ENCODE measurements at regions not wholly inside any gene's neighbourhood (a gene's known extent, or its start where the extent isn't known, plus 50 kb on each side); places are given as distances from the start of the nearest gene placed in this dataset.

- Mint-ChIP-seq H3K36me3 (no peaks in the 10 kb centered on the region), H3K9me3 (peaks cover 15% of the 10 kb centered on the region), H3K27ac (no peak overlapping the region), H3K4me1 (no peaks in the 10 kb centered on the region), H3K27me3 (no peaks in the 10 kb centered on the region), H3K4me3 (no peak overlapping the region)
- ATAC-seq, result no peak
Measured at GRCh38 chr5:13470975-13471374, 473.5 kb downstream of the DNAH5 start.

GRCh38 chr5:13470263-13470662 is 474.2 kb downstream of the DNAH5 start:
- Mint-ChIP-seq H3K4me3 (no peak overlapping the region), H3K4me1 (no peaks in the 10 kb centered on the region), H3K9me3 (peaks cover 15% of the 10 kb centered on the region), H3K27me3 (no peaks in the 10 kb centered on the region), H3K36me3 (no peaks in the 10 kb centered on the region), H3K27ac (no peak overlapping the region)
- no peak for ATAC-seq

- no peak for ATAC-seq
- H3K27ac Mint-ChIP-seq, result no peak overlapping the region
- no peaks in the 10 kb centered on the region for H3K4me1 Mint-ChIP-seq
- H3K4me3 Mint-ChIP-seq, result no peak overlapping the region
- peaks cover 6% of the 10 kb centered on the region for H3K9me3 Mint-ChIP-seq
- H3K27me3 Mint-ChIP-seq, result no peaks in the 10 kb centered on the region
- H3K36me3 Mint-ChIP-seq, result no peaks in the 10 kb centered on the region
Measured at GRCh38 chr5:13464532-13465193, 479.8 kb downstream of the DNAH5 start.

GRCh38 chr5:13460587-13460986 is 483.9 kb downstream of the DNAH5 start:
- Mint-ChIP-seq H3K9me3 (peaks cover 3% of the 10 kb centered on the region), H3K36me3 (no peaks in the 10 kb centered on the region), H3K4me1 (no peaks in the 10 kb centered on the region), H3K4me3 (no peak overlapping the region), H3K27ac (no peak overlapping the region), H3K27me3 (no peaks in the 10 kb centered on the region)
- ATAC-seq, result no peak

- Mint-ChIP-seq H3K27me3 (no peaks in the 10 kb centered on the region), H3K9me3 (peaks cover 3% of the 10 kb centered on the region), H3K27ac (no peak overlapping the region), H3K4me3 (no peak overlapping the region), H3K36me3 (no peaks in the 10 kb centered on the region), H3K4me1 (no peaks in the 10 kb centered on the region)
- no peak for ATAC-seq
Measured at GRCh38 chr5:13454050-13454449, 490.4 kb downstream of the DNAH5 start.

GRCh38 chr5:13448843-13449242 is 495.6 kb downstream of the DNAH5 start:
- no peak for ATAC-seq
- Mint-ChIP-seq H3K27ac (no peak overlapping the region), H3K9me3 (peaks cover 5% of the 10 kb centered on the region), H3K36me3 (no peaks in the 10 kb centered on the region), H3K27me3 (no peaks in the 10 kb centered on the region), H3K4me3 (no peak overlapping the region), H3K4me1 (no peaks in the 10 kb centered on the region)

GRCh38 chr5:13439430-13439829 is 505.1 kb downstream of the DNAH5 start:
- no peak for ATAC-seq
- Mint-ChIP-seq H3K27me3 (no peaks in the 10 kb centered on the region), H3K9me3 (peaks cover 3% of the 10 kb centered on the region), H3K27ac (no peak overlapping the region), H3K4me3 (no peak overlapping the region), H3K4me1 (no peaks in the 10 kb centered on the region), H3K36me3 (no peaks in the 10 kb centered on the region)

- H3K4me3 Mint-ChIP-seq, result no peak overlapping the region
- H3K36me3 Mint-ChIP-seq, result no peaks in the 10 kb centered on the region
- no peak for ATAC-seq
- H3K4me1 Mint-ChIP-seq, result no peaks in the 10 kb centered on the region
- H3K27ac Mint-ChIP-seq, result no peak overlapping the region
- no peaks in the 10 kb centered on the region for H3K27me3 Mint-ChIP-seq
- peaks cover 10% of the 10 kb centered on the region for H3K9me3 Mint-ChIP-seq
Measured at GRCh38 chr5:13427827-13428557, 516.5 kb downstream of the DNAH5 start.

GRCh38 chr5:13412040-13412595 is 532.4 kb downstream of the DNAH5 start:
- H3K9me3 Mint-ChIP-seq, result no peaks in the 10 kb centered on the region
- H3K4me1 Mint-ChIP-seq, result no peaks in the 10 kb centered on the region
- H3K4me3 Mint-ChIP-seq, result no peak overlapping the region
- H3K27ac Mint-ChIP-seq, result no peak overlapping the region
- no peak for ATAC-seq
- no peaks in the 10 kb centered on the region for H3K36me3 Mint-ChIP-seq
- no peaks in the 10 kb centered on the region for H3K27me3 Mint-ChIP-seq

GRCh38 chr5:13408616-13409015 is 535.9 kb downstream of the DNAH5 start:
- H3K27ac Mint-ChIP-seq, result no peak overlapping the region
- no peaks in the 10 kb centered on the region for H3K4me1 Mint-ChIP-seq
- no peaks in the 10 kb centered on the region for H3K27me3 Mint-ChIP-seq
- peaks cover 3% of the 10 kb centered on the region for H3K9me3 Mint-ChIP-seq
- no peak for ATAC-seq
- H3K4me3 Mint-ChIP-seq, result no peak overlapping the region
- H3K36me3 Mint-ChIP-seq, result no peaks in the 10 kb centered on the region

- no peak for ATAC-seq
- no peak overlapping the region for H3K27ac Mint-ChIP-seq
- no peaks in the 10 kb centered on the region for H3K4me1 Mint-ChIP-seq
- H3K36me3 Mint-ChIP-seq, result no peaks in the 10 kb centered on the region
- H3K9me3 Mint-ChIP-seq, result peaks cover 9% of the 10 kb centered on the region
- H3K4me3 Mint-ChIP-seq, result no peak overlapping the region
- H3K27me3 Mint-ChIP-seq, result no peaks in the 10 kb centered on the region
Measured at GRCh38 chr5:13403351-13403750, 541.1 kb downstream of the DNAH5 start.

GRCh38 chr5:13385066-13385465 is 559.4 kb downstream of the DNAH5 start:
- H3K36me3 Mint-ChIP-seq, result no peaks in the 10 kb centered on the region
- H3K4me1 Mint-ChIP-seq, result no peaks in the 10 kb centered on the region
- H3K4me3 Mint-ChIP-seq, result no peak overlapping the region
- H3K9me3 Mint-ChIP-seq, result peaks cover 17% of the 10 kb centered on the region
- no peak overlapping the region for H3K27ac Mint-ChIP-seq
- ATAC-seq, result no peak
- H3K27me3 Mint-ChIP-seq, result no peaks in the 10 kb centered on the region

- H3K27me3 Mint-ChIP-seq, result no peaks in the 10 kb centered on the region
- no peak overlapping the region for H3K27ac Mint-ChIP-seq
- ATAC-seq, result no peak
- no peaks in the 10 kb centered on the region for H3K36me3 Mint-ChIP-seq
- peaks cover 15% of the 10 kb centered on the region for H3K9me3 Mint-ChIP-seq
- H3K4me3 Mint-ChIP-seq, result no peak overlapping the region
- H3K4me1 Mint-ChIP-seq, result no peaks in the 10 kb centered on the region
Measured at GRCh38 chr5:13382232-13382631, 562.3 kb downstream of the DNAH5 start.

GRCh38 chr5:13378091-13378490 is 566.4 kb downstream of the DNAH5 start:
- H3K4me1 Mint-ChIP-seq, result no peaks in the 10 kb centered on the region
- no peak for ATAC-seq
- H3K9me3 Mint-ChIP-seq, result peaks cover 3% of the 10 kb centered on the region
- no peak overlapping the region for H3K27ac Mint-ChIP-seq
- no peaks in the 10 kb centered on the region for H3K27me3 Mint-ChIP-seq
- no peaks in the 10 kb centered on the region for H3K36me3 Mint-ChIP-seq
- H3K4me3 Mint-ChIP-seq, result no peak overlapping the region

GRCh38 chr5:13359344-13359743 is 585.1 kb downstream of the DNAH5 start:
- Mint-ChIP-seq H3K9me3 (no peaks in the 10 kb centered on the region), H3K36me3 (no peaks in the 10 kb centered on the region), H3K4me1 (no peaks in the 10 kb centered on the region), H3K4me3 (no peak overlapping the region), H3K27me3 (no peaks in the 10 kb centered on the region), H3K27ac (no peak overlapping the region)
- no peak for ATAC-seq

- no peak overlapping the region for H3K4me3 Mint-ChIP-seq
Measured at GRCh38 chr5:13358342-13358741, 586.1 kb downstream of the DNAH5 start.

More at GRCh38 chr5:13358342-13358741, 586.1 kb downstream of the DNAH5 start:
- Mint-ChIP-seq H3K27me3 (no peaks in the 10 kb centered on the region), H3K27ac (no peak overlapping the region), H3K9me3 (no peaks in the 10 kb centered on the region), H3K4me1 (no peaks in the 10 kb centered on the region), H3K36me3 (no peaks in the 10 kb centered on the region)
- ATAC-seq, result no peak
